Heart left ventricle (tissue), 16 donors: ENCODE measurements at regions not wholly inside any gene's neighbourhood (a gene's known extent, or its start where the extent isn't known, plus 50 kb on each side); places are given as distances from the start of the nearest gene placed in this dataset.
A peak's percentile ranks its signal among the peaks of the same experiment; 100 is the strongest.

Experiments
- ATAC-seq, 4 donors: fragments of 200-7000 bp; cut with Tn5 transposase; one replicate each; pipeline ENCODE4 v1.9.1; 2020 to 2022; ENCODE audit warnings: moderate library complexity in 4 of 4, mild to moderate bottlenecking in 3 of 4, moderate number of reproducible peaks in 1 of 4
- DNase-seq, 5 donors: peaks; one replicate each; pipeline ENCODE4 v3.0.0-alpha.2; 2020
- H3K27ac ChIP-seq, 12 donors: fragments of 200-600 bp; sonication (generic) in 4 of 12; one replicate each; pipeline versions ENCODE4 v1.5.0 to v1.8.0; 2016 to 2022; ENCODE audit warnings: mild to moderate bottlenecking in 2 of 12
- H3K27me3 ChIP-seq, 9 donors: fragments of 200-600 bp; sonication (generic) in 2 of 9; one replicate each; pipeline versions ENCODE4 v1.5.1 to v1.8.0; 2016 to 2022; ENCODE audit warnings: mild to moderate bottlenecking in 3 of 9
- H3K36me3 ChIP-seq, 9 donors: fragments of 200-600 bp; sonication (generic) in 2 of 9; one replicate each; pipeline versions ENCODE4 v1.5.0 to v1.8.0; 2018 to 2022; ENCODE audit warnings: mild to moderate bottlenecking in 2 of 9
- H3K4me1 ChIP-seq, 12 donors: fragments of 200-600 bp; sonication (generic) in 4 of 12; one replicate each; pipeline versions ENCODE4 v1.5.0 to v1.8.0; 2016 to 2022; ENCODE audit warnings: mild to moderate bottlenecking in 3 of 12
- H3K4me3 ChIP-seq, 12 donors: fragments of 200-600 bp; sonication (generic) in 4 of 12; one replicate each; pipeline versions ENCODE4 v1.5.0 to v1.8.0; 2017 to 2022; ENCODE audit warnings: mild to moderate bottlenecking in 9 of 12, moderate library complexity in 4 of 12
- H3K9me3 ChIP-seq, 12 donors: fragments of 200-600 bp; sonication (generic) in 4 of 12; one replicate each; pipeline versions ENCODE4 v1.5.0 to v1.8.0; 2016 to 2022; ENCODE audit warnings: mild to moderate bottlenecking in 1 of 12
- CTCF ChIP-seq, 12 donors: fragments of 200-600 bp; sonication (generic) in 4 of 12; IDR thresholded peaks; one replicate each; pipeline versions ENCODE4 v1.5.0 to v1.8.0; 2018 to 2022; ENCODE audit warnings: antibody characterized with exemption in 12 of 12, mild to moderate bottlenecking in 5 of 12
- POLR2A ChIP-seq, 2 donors: fragments of 450-650 bp; IDR thresholded peaks; one replicate each; pipeline ENCODE4 v1.6.1; 2017; ENCODE audit warnings: antibody characterized with exemption in 2 of 2, mild to moderate bottlenecking in 2 of 2, moderate library complexity in 2 of 2
- WGBS, 4 donors: extraction: QIAGEN DNeasy Blood & Tissue Kit in 2 of 4; methylation state at CpG; one replicate each; pipeline versions ENCODE4 v1.1.5 to v1.1.7; 2013 to 2018; 5-methylcytosine and 5-hydroxymethylcytosine counted together
- intact Hi-C, 10 donors: fragments of 100-400 bp; cut with DNase I; formaldehyde crosslinking; loops; one replicate each; pipeline versions ENCODE4 v1.11.1 to v1.14.2; 2022
- donor health status: ischemic (EF 13 %, LVEDD 7.1; RV severe dilation, severe dysfunction).
- donor health status: healthy with polysubstance abuse.
- donor health status: DM: no; HTN: yes; CAD: no.
- donor health status: DM: no; HTN: no; CAD: no.
- donor health status: ischemic (EF 25% LVEDD 6.9; RV normal size, moderate dysfunction).
- donor health status: ischemic (EF 25% LVEDD 5.7; RV mildly dilated, moderate dysfunction).
- donor health status: healthy.
- donor health status: DM: yes; HTN: yes; CAD: no.
- donor health status: ischemic (EF 35%, LVEDD 5.7; RV mildly dilated, moderate dysfunction).
- donor health status: nonischemic (EF 11% LVEDD 7.7; RV severe dilation, severe dysfunction).
- donor health status: DM: yes; HTN: yes; CAD: no.
- donor health status: PGD.
- donor health status: ischemic (EF 29% LVEDD 5.4; RV normal size, mild dysfunction).
- donor health status: nonischemic (EF 23%, LVEDD 6.1; RV moderate dilation, normal function).

GRCh38 chr5:109987970-109988369 is 298.2 kb downstream of the MAN2A1 start:
- Histone ChIP-seq H3K36me3 (no peaks in the 10 kb centered on the region), H3K27me3 (no peaks in the 10 kb centered on the region), H3K4me3 (no peak overlapping the region), H3K4me1 (peaks cover 0 to 16% (median 6%) of the 10 kb centered on the region in 12 donors), H3K27ac (peak overlapping the region in 7 of 12 donors; percentile 1 to 56 (median 31)), H3K9me3 (no peaks in the 10 kb centered on the region)
- DNase-seq (no peak), ATAC-seq (peak; percentile 31 to 75 (median 64))
- intact Hi-C loops, result no loop called here
- WGBS, 4 donors, result 12 to 20% (median 17%) methylated on average over 2 of the region's 2 CpGs
- TF ChIP-seq POLR2A (IDR thresholded peaks at IDR 0.05), result no peak
- TF ChIP-seq CTCF (IDR thresholded peaks at IDR 0.05), result no peak

- Histone ChIP-seq H3K27me3 (no peaks in the 10 kb centered on the region), H3K9me3 (no peaks in the 10 kb centered on the region), H3K4me3 (no peak overlapping the region), H3K4me1 (peaks cover 0 to 16% (median 6%) of the 10 kb centered on the region in 12 donors), H3K27ac (no peak overlapping the region), H3K36me3 (no peaks in the 10 kb centered on the region)
- TF ChIP-seq POLR2A (IDR thresholded peaks at IDR 0.05) (no peak), CTCF (IDR thresholded peaks at IDR 0.05) (no peak)
- 92 to 95% (median 93%) methylated on average over 7 of the region's 7 CpGs for WGBS, 4 donors
- ATAC-seq (no peak), DNase-seq (no peak)
- intact Hi-C loops, result no loop called here
These were observed 299.4 kb downstream of the MAN2A1 start for GRCh38 chr5:109989161-109989560.

GRCh38 chr5:109989994-109990722 is 300.4 kb downstream of the MAN2A1 start:
- peaks cover 0 to 16% (median 6%) of the 10 kb centered on the region in 12 donors for H3K4me1 ChIP-seq
- H3K27ac ChIP-seq, result no peak overlapping the region
- ATAC-seq (no peak), DNase-seq (no peak)
- WGBS, 4 donors, result 87 to 93% (median 93%) methylated on average over 4 of the region's 4 CpGs
- no peaks in the 10 kb centered on the region for H3K9me3 ChIP-seq
- no peaks in the 10 kb centered on the region for H3K36me3 ChIP-seq
- no peak overlapping the region for H3K4me3 ChIP-seq
- no peak for TF ChIP-seq POLR2A (IDR thresholded peaks at IDR 0.05)
- no peak for TF ChIP-seq CTCF (IDR thresholded peaks at IDR 0.05)
- intact Hi-C loops, result no loop called here
- H3K27me3 ChIP-seq, result no peaks in the 10 kb centered on the region

GRCh38 chr5:109990723-109991359 is 301.1 kb downstream of the MAN2A1 start:
- no peaks in the 10 kb centered on the region for H3K9me3 ChIP-seq
- H3K4me3 ChIP-seq, result no peak overlapping the region
- intact Hi-C loops, result no loop called here
- H3K36me3 ChIP-seq, result no peaks in the 10 kb centered on the region
- no peak for TF ChIP-seq POLR2A (IDR thresholded peaks at IDR 0.05)
- no peak for ATAC-seq
- WGBS, 4 donors, result 69 to 85% (median 76%) methylated on average over 2 of the region's 2 CpGs
- peaks cover 0 to 16% (median 6%) of the 10 kb centered on the region in 12 donors for H3K4me1 ChIP-seq
- no peak for DNase-seq
- H3K27me3 ChIP-seq, result no peaks in the 10 kb centered on the region
- no peak overlapping the region for H3K27ac ChIP-seq
